Activated CD4-positive, alpha-beta T cell treated with anti-CD3 and anti-CD28 coated beads, Interleukin-2, amount 50 U/mL, for 48 hours (primary cell): ENCODE measurements at regions not wholly inside any gene's neighbourhood (a gene's known extent, or its start where the extent isn't known, plus 50 kb on each side); places are given as distances from the start of the nearest gene placed in this dataset.
"Not testable (repeated sequence)": the region's sequence is repeated elsewhere in the genome, so short reads cannot be mapped to it uniquely, and the experiment has no call there.

Experiments used
- DNase-seq, 2 experiments: peaks; one replicate each; pipeline ENCODE4 v3.0.0-alpha.2; 2020

DNA sequence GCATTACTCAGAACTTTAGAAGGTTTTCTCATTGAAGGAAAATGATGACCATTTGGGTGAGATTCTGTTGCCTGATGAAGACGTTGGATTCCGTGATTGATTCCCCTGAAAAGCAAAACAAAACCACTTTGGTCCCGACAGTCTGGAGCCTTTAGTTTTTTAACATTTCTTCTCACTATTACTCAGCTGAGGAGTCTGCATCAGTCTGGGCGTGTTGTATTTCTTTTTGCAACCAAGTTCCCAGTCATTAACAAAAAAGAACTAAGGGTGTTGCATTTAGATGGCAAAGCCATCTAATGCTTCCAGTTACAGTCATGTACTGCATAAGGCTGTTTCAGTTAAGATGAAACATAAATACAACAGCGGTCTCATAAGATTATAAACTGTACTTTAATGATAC is 343.1 kb upstream of the CDH2 start:
- no peak for DNase-seq

DNA sequence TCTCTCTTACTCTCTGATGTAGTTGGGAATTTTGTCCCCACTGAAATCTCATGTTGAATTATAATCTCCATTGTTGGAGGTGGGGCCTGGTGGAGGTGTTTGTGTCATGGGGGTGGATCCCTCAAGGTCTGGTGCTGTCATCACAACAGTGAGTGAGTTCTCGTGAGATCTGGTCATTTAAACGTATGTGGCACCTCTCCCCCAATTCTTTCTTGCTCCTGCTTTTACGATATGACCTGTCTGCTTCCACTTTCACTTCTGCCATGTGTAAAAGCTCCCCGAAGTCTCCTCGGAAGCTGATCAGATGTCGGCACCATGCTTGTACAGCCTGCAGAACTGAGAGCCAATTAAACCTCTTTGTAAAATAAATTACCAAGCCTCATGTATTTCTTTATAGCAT is 337.8 kb upstream of the CDH2 start:
- no peak for DNase-seq

DNA sequence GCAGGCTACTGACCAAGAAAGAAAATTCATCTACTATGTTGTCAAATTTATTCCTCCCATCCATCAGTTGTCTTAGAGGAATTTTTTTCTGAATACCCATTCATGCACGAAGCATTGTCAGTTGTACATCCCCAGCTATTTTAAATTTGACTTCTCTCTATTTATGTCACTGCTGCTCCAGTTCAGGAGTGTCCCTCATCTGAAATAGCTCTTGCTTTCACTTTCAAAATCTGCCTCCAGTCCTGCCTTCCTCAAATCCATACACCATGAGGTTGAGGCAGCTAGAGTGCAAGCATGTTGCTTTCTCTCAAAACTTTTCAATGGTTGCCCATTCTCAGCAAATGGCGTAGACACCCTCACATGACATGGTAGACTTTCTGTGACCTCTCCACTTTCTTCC is 335.4 kb upstream of the CDH2 start:
- DNase-seq: no peak

DNA sequence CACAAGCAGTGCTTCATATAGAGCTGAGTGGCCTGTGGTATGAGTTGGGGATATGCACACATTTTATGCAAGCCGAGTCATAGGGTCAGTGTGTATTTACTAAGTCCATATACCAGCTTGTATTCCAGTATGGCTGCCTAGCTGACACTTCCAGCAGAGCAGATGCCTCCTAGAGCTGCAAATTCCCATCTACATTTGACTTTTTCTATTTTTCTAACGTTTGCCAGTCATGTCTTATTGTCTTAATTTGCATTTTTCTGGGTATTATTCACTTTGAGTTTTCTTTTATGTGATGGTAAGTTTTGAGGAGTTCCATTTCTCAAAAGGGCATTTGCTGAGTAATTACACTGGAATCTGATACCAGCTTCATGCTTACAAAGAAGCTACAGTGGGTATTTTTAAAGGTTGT is 334.5 kb upstream of the CDH2 start:
- no peak for DNase-seq

DNA sequence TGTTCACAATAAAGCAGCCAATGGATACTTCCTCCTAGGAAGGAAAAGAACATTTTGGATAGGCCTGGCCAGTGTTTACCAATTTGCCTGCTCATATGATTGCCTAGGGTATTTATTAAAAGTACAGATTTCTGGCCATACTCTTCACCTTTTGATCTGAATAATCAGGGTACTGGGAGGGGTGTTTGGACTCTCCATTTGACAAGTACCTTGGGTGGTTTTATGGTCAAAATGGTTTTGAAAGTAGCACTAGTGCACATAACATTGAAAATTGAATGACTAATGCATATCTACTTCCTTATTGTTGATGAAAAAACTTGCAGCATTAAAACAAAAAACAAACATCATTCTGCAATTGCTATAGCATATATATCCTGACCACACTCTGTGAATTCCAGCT is 333.3 kb upstream of the CDH2 start:
- DNase-seq: no peak

DNA sequence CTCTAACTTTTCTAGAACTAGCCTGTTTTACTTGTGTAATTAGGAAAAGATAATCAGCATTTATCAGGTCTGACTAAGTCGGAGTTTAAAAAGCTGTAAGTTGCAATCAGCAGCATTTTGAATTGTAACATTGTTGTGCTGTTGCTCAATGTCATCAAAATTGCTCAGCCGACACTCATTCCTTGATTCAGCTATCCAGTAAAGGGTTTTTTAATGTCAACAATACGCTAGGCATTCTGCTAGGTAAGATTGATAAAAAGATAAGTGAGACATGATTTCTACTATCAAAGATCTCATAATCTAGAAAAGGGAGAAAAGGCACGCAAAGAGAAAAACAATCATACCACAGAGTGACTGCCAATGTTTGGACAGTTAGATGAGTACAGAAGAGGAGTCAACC is 327.1 kb upstream of the CDH2 start:
- no peak for DNase-seq

DNA sequence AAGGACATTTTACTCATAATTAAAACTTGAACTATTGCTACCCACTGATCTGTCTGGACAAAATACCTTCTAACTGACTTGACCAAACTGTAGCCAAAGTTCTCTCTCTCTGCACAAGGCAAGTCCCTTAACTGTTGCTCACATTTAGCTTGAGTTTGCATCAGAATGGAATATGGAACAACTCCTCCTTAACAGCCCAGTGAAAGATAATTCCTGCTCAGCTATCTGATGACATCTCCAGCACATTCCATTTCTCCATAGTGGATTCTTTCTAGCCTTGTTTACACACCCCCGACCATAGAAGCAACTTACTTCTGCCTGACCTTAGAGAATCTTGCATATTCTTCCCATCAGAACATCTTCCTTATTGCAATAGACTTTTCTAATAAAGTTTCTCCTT is 317.2 kb upstream of the CDH2 start:
- no peak for DNase-seq

DNA sequence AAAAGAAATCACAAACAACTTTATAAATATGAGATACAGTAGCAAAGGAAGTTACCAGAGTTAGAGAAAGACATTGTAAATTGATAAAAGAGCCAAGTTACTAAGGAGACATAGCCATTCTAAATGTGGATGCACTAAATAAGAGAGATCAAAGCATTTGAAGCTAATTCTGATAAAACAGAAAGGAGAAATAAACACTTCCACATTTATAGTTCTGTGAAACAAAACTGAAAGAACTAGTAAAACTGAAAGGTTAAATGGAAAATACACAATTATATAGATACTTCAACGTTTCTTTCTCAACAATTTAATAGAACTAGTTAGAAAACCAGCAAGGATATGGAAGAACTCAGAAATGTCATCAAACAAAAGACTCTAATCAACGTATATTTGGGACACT is 309.0 kb upstream of the CDH2 start:
- no peak for DNase-seq

DNA sequence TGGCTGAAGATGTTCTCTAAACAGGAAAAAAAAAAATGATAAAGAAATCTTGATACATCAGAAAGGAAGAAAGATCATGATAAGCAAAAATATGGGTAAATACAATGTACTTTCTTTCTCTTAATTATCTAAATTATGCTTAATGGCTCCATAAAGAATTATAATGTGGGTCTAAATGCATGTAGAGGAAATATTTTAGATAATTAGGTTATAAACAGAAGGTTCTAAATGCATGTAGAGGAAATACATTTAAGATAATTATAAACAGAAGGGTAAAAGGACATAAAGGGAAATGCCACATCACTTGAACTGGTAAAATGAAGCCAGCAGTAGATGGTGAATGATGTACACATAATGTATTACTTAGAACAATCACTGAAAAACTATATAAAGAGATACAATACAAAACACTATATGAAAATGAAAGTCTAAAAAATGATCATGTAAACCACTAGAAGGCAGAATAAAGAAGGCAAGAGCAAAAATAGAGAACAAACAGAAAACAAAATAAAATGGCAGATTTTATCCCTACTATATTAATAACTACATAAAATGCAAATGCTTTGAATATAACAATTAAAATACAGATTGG is 308.4 kb upstream of the CDH2 start:
- no peak for DNase-seq

DNA sequence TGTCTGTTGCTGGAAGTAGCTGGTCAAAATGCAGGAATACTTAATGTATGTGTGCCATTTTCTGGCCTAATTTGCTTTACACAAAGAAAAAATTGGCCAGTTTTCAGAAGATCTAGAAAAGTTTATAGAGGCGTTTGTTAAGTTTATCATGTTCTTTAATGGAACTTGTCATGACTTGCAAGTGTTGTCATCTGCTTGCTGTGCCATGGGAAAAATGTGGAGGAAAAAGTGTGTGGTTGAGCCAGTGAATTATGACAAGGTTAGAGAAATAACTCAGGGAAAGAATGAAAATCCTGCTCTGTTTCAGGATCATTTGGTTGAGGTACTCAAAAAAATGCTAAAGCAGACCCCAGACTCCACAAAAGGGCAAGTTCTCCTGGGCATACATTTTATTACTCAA is 301.6 kb upstream of the CDH2 start:
- DNase-seq: no peak

DNA sequence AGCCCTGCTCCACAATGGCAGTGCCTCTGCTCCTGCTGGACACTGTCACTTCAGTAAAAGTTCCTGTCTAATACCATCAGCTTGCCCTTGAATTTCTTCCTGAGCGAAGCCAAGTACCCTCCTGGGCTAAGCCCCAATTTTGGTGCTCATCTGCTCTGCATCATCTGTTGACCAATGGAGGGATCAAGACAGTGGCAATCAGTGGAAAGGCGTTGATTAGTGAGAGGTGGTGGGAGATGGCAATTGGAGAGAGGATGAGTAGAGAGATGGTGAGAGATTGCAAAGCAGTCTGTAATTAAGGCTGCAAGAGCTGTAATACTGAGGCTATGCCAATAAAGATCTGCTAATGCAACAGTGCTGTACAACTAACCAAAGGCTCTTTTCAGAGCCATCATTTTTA is 299.4 kb upstream of the CDH2 start:
- DNase-seq: no peak

DNA sequence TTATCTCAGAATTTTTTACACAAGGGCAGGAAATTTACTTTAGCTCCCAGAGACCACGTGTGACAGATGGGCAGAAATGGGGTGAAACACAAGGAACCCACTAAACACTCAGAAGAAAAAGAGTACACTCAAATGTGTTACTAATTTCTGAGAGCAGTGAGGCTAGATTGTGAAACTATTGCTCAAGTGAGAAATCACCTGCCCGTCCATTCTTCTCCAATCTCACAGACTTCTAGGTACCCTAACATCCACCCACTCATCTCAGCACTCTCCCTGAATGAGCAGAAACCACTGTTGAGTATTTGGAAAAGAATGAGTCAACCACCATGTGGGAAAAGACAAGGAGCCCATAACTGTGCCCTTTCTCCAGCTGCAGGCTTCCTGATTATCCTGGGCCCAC is 293.0 kb upstream of the CDH2 start:
- no peak for DNase-seq

DNA sequence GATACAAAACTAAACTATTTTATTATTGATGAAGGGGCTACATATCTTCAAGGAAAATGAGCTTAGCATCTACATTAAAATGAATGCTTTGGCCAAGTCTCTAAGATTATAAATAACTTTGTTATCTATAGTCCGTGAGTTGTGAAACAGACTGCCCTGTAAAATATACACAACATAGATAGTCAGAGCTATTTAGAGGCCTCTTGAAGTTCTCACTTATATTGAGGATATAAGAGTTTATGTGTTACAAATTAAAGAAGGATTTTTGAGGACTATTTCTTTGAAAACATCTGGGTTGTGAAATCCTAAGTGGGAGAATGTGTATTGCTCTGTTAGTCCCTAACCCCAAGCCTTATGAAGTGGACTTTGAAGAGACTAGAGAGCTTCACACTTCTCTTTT is 292.0 kb upstream of the CDH2 start:
- DNase-seq: no peak

DNA sequence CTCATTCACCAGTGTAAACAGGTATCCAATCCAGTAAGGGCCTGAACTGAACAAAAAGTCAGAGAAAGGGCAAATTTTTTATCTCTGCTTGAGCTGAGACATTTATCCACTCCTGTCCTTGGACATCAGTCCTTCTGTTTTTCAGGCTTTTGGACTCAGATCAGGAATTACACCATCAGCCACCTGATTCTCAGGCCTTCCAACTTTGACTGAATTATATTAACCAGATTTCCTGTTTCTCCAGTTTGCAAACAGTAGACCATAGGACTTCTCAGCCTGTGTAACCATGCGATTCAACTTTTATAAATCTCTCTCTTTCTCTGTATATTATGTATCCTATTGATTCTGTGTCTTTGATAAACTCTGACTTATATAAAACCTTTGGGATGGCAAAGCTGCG is 289.3 kb upstream of the CDH2 start:
- DNase-seq: no peak

DNA sequence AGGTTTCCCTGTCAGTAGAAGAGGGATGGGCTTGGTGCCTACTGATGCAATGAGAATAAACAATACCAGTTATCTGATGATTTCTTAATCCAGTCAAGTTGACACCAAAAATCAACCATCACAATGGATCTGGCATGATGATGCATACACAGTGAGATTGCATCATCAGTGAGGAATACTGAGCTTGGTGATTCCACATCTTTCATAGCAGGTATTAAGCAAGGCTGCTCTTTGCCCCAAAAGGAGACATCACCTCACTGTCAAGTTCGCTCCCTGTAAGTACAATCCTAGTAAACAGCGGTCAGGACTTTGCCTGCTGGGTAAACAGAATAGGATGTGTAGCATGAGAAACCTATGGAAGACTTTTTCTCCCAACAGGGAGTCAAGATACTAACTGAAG is 282.7 kb upstream of the CDH2 start:
- DNase-seq: no peak

DNA sequence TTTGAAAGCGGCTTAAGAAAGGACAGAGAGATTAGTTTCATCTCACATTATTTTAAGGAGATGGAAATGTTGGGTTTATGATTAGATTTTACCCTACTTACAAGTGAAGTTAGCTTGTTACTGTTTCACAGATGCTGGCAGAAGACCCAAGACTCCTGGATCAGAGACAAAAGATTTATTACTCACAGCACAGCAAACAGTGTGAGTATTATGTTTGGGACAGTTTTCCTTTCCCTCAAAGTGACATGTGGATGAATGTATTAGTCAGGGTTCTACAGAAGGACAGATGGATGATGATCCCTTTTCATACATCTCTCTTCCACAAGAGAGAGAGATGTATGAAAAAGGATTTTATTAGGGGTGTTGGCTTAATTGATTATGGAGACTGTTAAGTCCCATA is 281.8 kb upstream of the CDH2 start:
- no peak for DNase-seq

DNA sequence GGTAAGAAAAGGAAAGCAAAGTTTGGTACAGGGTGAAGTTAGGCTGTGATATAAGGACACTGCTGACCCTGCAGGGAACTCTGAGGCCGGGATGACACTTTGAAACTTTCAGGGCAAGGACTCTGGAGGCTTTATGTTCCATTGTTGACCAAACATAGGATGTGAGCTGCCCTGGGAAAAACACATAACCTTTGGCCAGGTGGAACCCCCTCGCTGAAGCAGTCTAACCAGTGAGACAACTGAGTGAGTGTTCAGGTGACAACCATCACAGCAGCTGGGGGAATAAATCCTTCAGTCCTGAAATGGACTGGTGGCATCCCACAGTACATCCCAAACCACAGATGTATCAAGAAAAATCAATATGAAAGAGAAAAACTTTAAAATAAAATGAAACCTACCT is 280.9 kb upstream of the CDH2 start:
- DNase-seq: no peak

DNA sequence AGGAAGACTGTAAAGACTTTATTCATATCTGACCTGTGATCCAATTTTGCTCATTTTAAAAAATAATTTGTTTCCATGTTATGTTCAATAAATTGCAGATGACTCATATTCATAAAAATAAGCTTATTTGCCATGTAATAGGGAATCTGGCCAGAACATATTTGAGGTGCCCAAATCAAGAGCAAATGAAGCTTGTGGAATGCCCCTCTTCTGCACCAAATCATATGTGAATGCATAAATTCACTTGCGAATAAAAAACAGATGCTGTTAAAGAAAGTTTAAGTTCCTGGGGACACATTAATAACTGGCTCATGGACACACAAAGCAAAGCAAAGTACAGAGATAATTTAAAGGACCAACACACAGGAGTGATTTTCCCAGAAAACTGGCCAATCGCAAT is 279.0 kb upstream of the CDH2 start:
- DNase-seq: no peak

DNA sequence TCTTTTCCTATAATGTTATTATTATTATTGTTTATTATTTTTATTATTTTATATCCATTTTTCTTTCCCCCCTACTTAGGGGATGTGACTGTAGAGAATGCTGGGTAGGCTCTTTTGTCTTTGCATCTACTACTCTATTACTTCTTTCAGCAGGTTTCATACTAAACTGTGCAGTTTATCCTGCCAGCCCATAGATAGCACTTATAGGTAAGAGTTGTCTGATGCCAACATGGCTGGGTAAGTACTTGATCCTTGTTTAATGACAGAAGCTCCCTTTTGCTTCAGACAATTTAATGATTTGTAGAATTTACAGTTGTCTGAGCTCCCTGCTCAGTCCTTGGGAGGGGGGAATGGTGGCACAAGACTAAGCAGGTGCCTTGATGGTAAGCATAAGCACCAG is 262.9 kb upstream of the CDH2 start:
- no peak for DNase-seq

DNA sequence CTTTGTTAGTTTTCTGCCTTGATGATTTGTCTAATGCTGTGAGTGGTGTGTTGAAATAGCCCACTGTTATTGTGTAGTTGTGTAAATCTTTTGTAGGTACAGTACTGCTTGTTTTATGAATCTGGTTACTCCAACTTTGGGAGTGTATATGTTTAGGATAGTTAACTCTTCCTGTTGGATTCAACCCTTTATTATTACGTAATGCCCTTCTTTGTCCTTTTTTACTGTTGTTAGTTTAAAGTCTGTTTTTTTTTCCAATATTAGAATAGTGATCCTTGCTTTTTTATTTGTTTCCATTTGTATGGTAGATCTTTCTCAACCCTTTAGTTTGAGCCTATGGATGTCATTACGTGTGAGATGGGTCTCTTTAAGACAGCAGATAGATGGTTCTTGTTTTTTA is 261.5 kb upstream of the CDH2 start:
- DNase-seq: no peak

DNA sequence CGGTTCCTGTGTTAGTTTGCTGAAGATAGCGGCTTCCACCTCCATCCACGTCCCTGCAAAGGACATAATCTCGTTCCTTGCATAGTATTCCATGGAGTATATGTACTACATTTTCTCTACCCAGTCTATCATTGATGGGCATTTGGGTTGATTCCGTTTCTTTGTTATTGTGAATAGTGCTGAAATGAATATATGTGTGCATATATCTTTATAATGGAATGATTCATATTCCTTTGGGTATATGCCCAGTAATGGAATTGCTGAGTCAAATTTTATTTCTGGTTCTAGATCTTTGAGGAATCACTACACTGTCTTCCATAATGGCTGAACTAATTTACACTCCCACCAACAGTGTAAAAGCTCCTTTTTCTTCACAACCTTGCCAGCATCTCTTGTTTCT is 255.4 kb upstream of the CDH2 start:
- DNase-seq: no peak

DNA sequence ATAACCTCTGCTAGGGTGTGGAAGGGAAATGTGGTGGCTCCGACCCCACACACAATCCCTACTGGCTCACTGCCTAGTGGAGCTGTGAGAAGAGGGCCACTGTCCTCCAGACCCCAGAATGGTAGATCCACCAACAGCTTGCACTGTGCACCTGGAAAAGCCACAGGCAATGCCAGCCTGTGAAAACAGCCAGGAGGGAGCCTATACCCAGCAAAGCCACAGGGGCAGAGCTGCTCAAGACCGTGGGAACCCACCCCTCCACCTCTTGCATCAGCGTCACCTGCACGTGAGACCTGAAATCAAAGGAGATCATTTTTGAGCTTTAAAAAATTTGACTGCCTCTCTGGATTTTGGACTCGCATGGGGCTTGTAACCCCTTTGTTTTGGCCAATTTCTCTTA is 249.0 kb upstream of the CDH2 start:
- DNase-seq: no peak

DNA sequence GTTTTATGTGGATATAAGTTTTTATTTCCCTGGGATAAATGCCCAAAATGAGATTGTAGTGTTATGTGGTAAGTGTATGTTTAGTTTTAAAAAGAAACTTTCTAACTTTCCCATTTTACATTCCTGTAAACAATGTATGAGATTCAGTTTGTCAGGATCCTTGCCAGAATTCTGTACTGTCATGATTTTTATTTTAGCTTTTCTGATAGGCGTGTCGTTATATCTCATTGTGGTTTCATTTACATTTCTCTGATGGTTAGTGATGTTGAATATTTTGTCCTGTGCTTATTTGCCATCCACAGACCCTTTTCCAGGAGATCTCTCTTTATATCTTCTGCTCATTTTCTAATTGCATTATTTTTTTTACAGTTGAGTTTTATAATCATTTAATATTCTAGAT is 245.6 kb upstream of the CDH2 start:
- no peak for DNase-seq

DNA sequence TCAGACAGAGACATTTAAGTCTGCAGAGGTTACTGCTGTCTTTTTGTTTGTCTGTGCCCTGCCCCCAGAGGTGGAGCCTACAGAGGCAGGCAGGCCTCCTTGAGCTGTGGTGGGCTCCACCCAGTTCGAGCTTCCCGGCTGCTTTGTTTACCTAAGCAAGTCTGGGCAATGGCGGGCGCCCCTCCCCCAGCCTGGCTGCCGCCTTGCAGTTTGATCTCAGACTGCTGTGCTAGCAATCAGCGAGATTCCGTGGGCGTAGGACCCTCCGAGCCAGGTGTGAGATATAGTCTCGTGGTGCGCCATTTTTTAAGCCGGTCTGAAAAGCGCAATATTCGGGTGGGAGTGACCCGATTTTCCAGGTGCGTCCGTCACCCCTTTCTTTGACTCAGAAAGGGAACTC is 245.0 kb upstream of the CDH2 start:
- not testable (repeated sequence) for DNase-seq

DNA sequence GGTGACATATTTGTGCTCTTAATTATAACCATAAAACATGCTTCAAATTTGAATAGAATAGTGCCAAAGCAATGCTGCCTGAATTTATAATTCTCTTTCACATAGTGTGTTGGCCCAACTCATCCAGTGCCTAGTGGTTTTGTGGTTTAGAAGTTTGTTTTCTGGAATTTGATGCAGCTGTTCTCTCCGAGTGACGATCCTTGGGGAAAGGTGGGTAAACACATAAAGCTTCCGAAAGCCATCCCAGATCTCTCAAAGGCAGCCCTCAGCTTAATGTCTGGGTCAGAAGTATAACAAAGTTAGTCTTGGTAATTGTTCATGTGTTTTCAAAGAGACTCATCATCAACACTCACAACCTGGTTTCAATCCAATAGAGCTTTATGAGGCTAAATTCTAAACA is 235.6 kb upstream of the CDH2 start:
- no peak for DNase-seq

DNA sequence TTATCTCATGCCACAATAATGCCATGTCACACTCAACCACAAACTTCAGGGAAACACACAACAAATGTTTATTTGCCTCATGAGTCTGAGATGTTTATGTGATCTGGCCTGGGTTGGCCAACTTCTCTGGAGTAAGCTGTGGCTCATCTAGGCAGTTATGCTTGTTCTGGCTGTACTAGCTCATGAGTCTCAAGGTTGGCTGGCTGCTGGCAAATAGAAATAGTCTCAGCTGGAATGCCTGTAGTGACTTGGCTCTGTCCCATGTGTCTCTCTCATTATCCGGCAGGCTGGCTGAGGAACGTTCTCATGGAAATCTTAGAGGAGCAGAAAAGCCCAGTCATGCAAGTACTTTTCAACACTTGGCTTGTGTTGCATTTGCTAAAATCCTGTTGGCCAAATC is 234.9 kb upstream of the CDH2 start:
- DNase-seq: no peak
